ENCODE measurements at regions not wholly inside any gene's neighbourhood (a gene's known extent, or its start where the extent isn't known, plus 50 kb on each side); places are given as distances from the start of the nearest gene placed in this dataset.

GRCh38 chr15:67955252-67955651 lies 98.9 kb upstream of the PIAS1 start:
- ChIA-PET POLR2A (no interaction called here), RAD21 (ENCODE audit: low non-redundant PET in 1 of 2, low total read pairs in 2 of 2, uncharacterized antibody in 2 of 2, unreplicated experiment in 2 of 2) (no interaction called here), CTCF (no interaction called here)
- no peaks in the 10 kb centered on the region for H3K9me2 ChIP-seq (ENCODE audit: insufficient read depth)
- no peaks in the 10 kb centered on the region for H3K4me1 ChIP-seq (ENCODE audit: control insufficient read depth in 1 of 2, insufficient read depth in 2 of 2, low read length in 2 of 2)
- DNase-seq (ENCODE audit: low read depth, low spot score) (no peak), ATAC-seq (no peak)
- intact Hi-C loops (cut with micrococcal nuclease) = no loop called here
- no TSS peak for BruUV-seq (replicated peaks)
- no peak for TF ChIP-seq JUND (IDR thresholded peaks at IDR 0.05)
- no peak for TF ChIP-seq RAD21 (IDR thresholded peaks at IDR 0.05; ENCODE audit: low read depth)
- TF ChIP-seq CBX3 (IDR thresholded peaks at IDR 0.05; ENCODE audit: low read depth) = no peak
- TF ChIP-seq ATF3 (IDR thresholded peaks at IDR 0.05) = no peak
- TF ChIP-seq ZNF274 (IDR thresholded peaks at IDR 0.05; ENCODE audit: low read depth, low read length) = no peak
- TF ChIP-seq SIN3A (IDR thresholded peaks at IDR 0.05; ENCODE audit: low read depth) = no peak
- no peak for TF ChIP-seq REST (IDR thresholded peaks at IDR 0.05; ENCODE audit: low read depth)
- no peak for TF ChIP-seq POLR2A (IDR thresholded peaks at IDR 0.05; ENCODE audit: borderline replicate concordance, extremely low read depth, insufficient read depth, insufficient read length)
- TF ChIP-seq MAX (IDR thresholded peaks at IDR 0.05) = no peak
- no peak for TF ChIP-seq SP1 (IDR thresholded peaks at IDR 0.05; ENCODE audit: low read depth)
- TF ChIP-seq ELF1 (IDR thresholded peaks at IDR 0.05; ENCODE audit: borderline replicate concordance, low read depth) = no peak
- TF ChIP-seq, protein P1, sequence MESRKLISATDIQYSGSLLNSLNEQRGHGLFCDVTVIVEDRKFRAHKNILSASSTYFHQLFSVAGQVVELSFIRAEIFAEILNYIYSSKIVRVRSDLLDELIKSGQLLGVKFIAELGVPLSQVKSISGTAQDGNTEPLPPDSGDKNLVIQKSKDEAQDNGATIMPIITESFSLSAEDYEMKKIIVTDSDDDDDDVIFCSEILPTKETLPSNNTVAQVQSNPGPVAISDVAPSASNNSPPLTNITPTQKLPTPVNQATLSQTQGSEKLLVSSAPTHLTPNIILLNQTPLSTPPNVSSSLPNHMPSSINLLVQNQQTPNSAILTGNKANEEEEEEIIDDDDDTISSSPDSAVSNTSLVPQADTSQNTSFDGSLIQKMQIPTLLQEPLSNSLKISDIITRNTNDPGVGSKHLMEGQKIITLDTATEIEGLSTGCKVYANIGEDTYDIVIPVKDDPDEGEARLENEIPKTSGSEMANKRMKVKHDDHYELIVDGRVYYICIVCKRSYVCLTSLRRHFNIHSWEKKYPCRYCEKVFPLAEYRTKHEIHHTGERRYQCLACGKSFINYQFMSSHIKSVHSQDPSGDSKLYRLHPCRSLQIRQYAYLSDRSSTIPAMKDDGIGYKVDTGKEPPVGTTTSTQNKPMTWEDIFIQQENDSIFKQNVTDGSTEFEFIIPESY (IDR thresholded peaks at IDR 0.05; ENCODE audit: extremely low read depth, insufficient replicate concordance, low read length) = no peak
- no peak for TF ChIP-seq FOSL1 (IDR thresholded peaks at IDR 0.05; ENCODE audit: low read depth)
- no peak for TF ChIP-seq EGR1 (IDR thresholded peaks at IDR 0.05; ENCODE audit: low read depth)
- TF ChIP-seq SRF (IDR thresholded peaks at IDR 0.05; ENCODE audit: low read depth) = no peak
- no peak for TF ChIP-seq YY1 (IDR thresholded peaks at IDR 0.05; ENCODE audit: extremely low read depth, insufficient replicate concordance, low read depth, low read length)
- TF ChIP-seq CTCF (IDR thresholded peaks at IDR 0.05 in 2 of 3, conservative IDR thresholded peaks at IDR 0.05 in 1 of 3; ENCODE audit: borderline replicate concordance in 1 of 3, insufficient read depth in 1 of 3, low read depth in 2 of 3, low read length in 2 of 3) = no peak
- TF ChIP-seq EZH2phosphoT487 (IDR thresholded peaks at IDR 0.05; ENCODE audit: borderline replicate concordance) = no peak
- no peak for TF ChIP-seq TCF7L2 (IDR thresholded peaks at IDR 0.05; ENCODE audit: borderline replicate concordance, extremely low read depth, insufficient read depth, insufficient read length)
- H3K36me3 ChIP-seq (ENCODE audit: control insufficient read depth in 1 of 2, insufficient read depth in 2 of 2, low read length in 2 of 2) = no peaks in the 10 kb centered on the region
- H3K4me3 ChIP-seq (replicated peaks in 1 of 2; ENCODE audit: low read depth in 1 of 2, low read length in 2 of 2) = no peak overlapping the region
- H3K79me2 ChIP-seq (ENCODE audit: insufficient read depth, low read length) = no peaks in the 10 kb centered on the region
- H3K9ac ChIP-seq (ENCODE audit: low read length) = no peak overlapping the region
- no peaks in the 10 kb centered on the region for H4K20me1 ChIP-seq (ENCODE audit: insufficient read depth)
- no peak overlapping the region for H2AFZ ChIP-seq (ENCODE audit: low read depth, low read length, poor library complexity, severe bottlenecking)
- H3K27me3 ChIP-seq (ENCODE audit: insufficient read depth, low read length) = no peaks in the 10 kb centered on the region
- no peaks in the 10 kb centered on the region for H3K9me3 ChIP-seq (ENCODE audit: control insufficient read depth in 1 of 2, insufficient read depth in 1 of 2, low read depth in 1 of 2, low read length in 2 of 2)
- H3K27ac ChIP-seq (ENCODE audit: low read depth, low read length) = no peak overlapping the region
- no peak overlapping the region for H3K4me2 ChIP-seq (ENCODE audit: low read length)

Measured in HCT116 (cell line).